ENCODE measurements at regions not wholly inside any gene's neighbourhood (a gene's known extent, or its start where the extent isn't known, plus 50 kb on each side); places are given as distances from the start of the nearest gene placed in this dataset.
"Not testable (repeated sequence)": the region's sequence is repeated elsewhere in the genome, so short reads cannot be mapped to it uniquely, and the experiment has no call there.

DNA sequence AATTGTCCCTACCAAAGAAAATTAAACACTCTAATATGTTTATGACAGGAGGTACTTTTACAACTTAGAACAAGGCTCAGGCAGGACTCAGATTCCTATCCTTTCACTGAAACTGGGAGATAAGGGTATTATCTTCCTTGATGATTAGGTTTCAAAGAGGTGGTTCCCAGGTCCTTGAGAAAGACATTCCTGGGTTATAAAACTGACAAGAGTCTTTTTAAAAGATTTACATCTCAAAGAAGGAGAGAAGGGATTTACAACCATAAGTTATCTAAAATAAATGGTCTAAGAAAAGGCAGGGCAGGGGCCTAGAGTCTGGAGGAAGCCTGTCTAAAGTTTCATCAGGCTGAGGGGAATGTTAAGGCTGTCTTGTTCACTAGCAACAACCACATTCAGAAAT lies 1492.5 kb downstream of the HACE1 start:
- DNase-seq, result peak; percentile 21 to 63
- peak overlapping the region; percentile 19 for H3K27ac ChIP-seq (ENCODE audit: low read length)

GRCh38 chr6:103356531-103356930 lies 1503.2 kb downstream of the HACE1 start:
- H3K4me1 ChIP-seq (ENCODE audit: control insufficient read depth, insufficient read depth, low read length), result no peaks in the 10 kb centered on the region
- no peak overlapping the region for H3K27ac ChIP-seq (ENCODE audit: low read length)
- DNase-seq, result no peak
- WGBS (ENCODE audit: insufficient coverage, low lambda C conversion rate), result no CpG with 5 or more reads among the region's 1 CpG
- no peaks in the 10 kb centered on the region for H3K27me3 ChIP-seq (ENCODE audit: control insufficient read depth, insufficient read depth, low read length)
- no peak overlapping the region for H3K4me3 ChIP-seq (ENCODE audit: low read length)
- no peaks in the 10 kb centered on the region for H3K9me3 ChIP-seq (ENCODE audit: control insufficient read depth, low read depth, low read length)
- H3K36me3 ChIP-seq (ENCODE audit: control insufficient read depth, insufficient read depth, low read length), result no peaks in the 10 kb centered on the region

More for the DNA sequence above, 1492.5 kb downstream of the HACE1 start:
- no peaks in the 10 kb centered on the region for H3K36me3 ChIP-seq (ENCODE audit: control insufficient read depth, insufficient read depth, low read length)
- H3K27me3 ChIP-seq (ENCODE audit: control insufficient read depth, insufficient read depth, low read length), result no peaks in the 10 kb centered on the region
- H3K4me1 ChIP-seq (ENCODE audit: control insufficient read depth, insufficient read depth, low read length), result peaks cover 6% of the 10 kb centered on the region
- no peaks in the 10 kb centered on the region for H3K9me3 ChIP-seq (ENCODE audit: control insufficient read depth, low read depth, low read length)
- no peak overlapping the region for H3K4me3 ChIP-seq (ENCODE audit: low read length)

- 34% methylated on average over 2 of the region's 2 CpGs for WGBS (ENCODE audit: insufficient coverage, low lambda C conversion rate)
- H3K27me3 ChIP-seq (ENCODE audit: control insufficient read depth, insufficient read depth, low read length), result no peaks in the 10 kb centered on the region
- no peaks in the 10 kb centered on the region for H3K36me3 ChIP-seq (ENCODE audit: control insufficient read depth, insufficient read depth, low read length)
- H3K27ac ChIP-seq (ENCODE audit: low read length), result peak overlapping the region; percentile 23
- no peaks in the 10 kb centered on the region for H3K4me1 ChIP-seq (ENCODE audit: control insufficient read depth, insufficient read depth, low read length)
- no peaks in the 10 kb centered on the region for H3K9me3 ChIP-seq (ENCODE audit: control insufficient read depth, low read depth, low read length)
- H3K4me3 ChIP-seq (ENCODE audit: low read length), result no peak overlapping the region
- peak; percentile 16 to 73 for DNase-seq
These were observed 1515.1 kb downstream of the HACE1 start for GRCh38 chr6:103344554-103345163.

GRCh38 chr6:103335412-103335811 lies 1524.3 kb downstream of the HACE1 start:
- no peak overlapping the region for H3K27ac ChIP-seq (ENCODE audit: low read length)
- DNase-seq, result no peak
- H3K27me3 ChIP-seq (ENCODE audit: control insufficient read depth, insufficient read depth, low read length), result no peaks in the 10 kb centered on the region
- no CpG with 5 or more reads among the region's 2 CpGs for WGBS (ENCODE audit: insufficient coverage, low lambda C conversion rate)
- H3K4me1 ChIP-seq (ENCODE audit: control insufficient read depth, insufficient read depth, low read length), result no peaks in the 10 kb centered on the region
- H3K4me3 ChIP-seq (ENCODE audit: low read length), result no peak overlapping the region
- no peaks in the 10 kb centered on the region for H3K9me3 ChIP-seq (ENCODE audit: control insufficient read depth, low read depth, low read length)
- no peaks in the 10 kb centered on the region for H3K36me3 ChIP-seq (ENCODE audit: control insufficient read depth, insufficient read depth, low read length)

DNA sequence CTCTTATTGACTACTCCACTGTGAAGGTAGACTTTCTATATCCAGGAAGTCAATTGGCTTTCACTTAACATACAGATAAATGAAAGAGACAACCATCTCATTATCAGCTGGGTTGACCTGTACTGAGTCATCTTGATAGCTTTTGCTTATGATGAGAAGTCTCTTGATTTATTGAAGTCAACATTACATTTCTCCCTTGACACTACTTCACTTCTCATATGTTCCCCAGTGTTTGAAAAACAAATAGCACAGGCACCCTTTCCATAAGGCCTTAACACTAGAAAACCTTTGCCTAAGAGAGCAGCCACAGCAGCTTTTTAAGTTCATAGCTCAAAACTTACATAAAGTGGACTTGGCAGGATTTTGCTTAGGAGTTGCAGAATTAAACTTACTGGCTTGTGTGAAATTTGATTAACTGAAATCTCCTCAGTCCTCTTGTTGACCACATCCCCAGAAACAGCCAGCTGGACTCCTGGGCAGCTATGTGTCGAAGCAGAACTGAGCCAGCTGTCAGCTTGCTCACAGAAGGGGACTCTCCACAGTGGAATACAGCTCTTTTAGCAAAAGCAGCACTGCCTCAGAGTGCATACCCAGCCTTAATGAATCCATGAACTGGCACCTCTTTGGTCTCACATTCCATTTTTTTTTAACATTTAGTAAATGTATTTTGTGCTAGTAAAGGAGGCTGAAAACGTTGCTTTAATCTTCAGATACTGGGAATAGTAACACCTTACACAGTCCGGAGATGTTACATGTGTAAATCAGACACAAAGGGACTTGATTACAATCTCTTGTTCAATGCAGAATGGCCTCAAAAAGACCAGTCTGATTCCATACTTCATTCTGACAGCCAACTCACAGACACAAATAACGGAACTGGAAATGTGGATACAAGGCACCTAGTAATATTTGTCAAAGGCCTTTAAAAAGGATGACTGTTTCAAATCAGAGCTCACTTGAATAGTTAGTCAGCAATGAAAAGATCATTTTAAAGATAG lies 1532.7 kb downstream of the HACE1 start:
- H3K27me3 ChIP-seq (ENCODE audit: control insufficient read depth, insufficient read depth, low read length), result no peaks in the 10 kb centered on the region
- no peaks in the 10 kb centered on the region for H3K9me3 ChIP-seq (ENCODE audit: control insufficient read depth, low read depth, low read length)
- WGBS (ENCODE audit: insufficient coverage, low lambda C conversion rate), result 40% methylated on average over 1 of the region's 4 CpGs
- no peaks in the 10 kb centered on the region for H3K4me1 ChIP-seq (ENCODE audit: control insufficient read depth, insufficient read depth, low read length)
- no peak for DNase-seq
- H3K4me3 ChIP-seq (ENCODE audit: low read length), result no peak overlapping the region
- no peaks in the 10 kb centered on the region for H3K36me3 ChIP-seq (ENCODE audit: control insufficient read depth, insufficient read depth, low read length)
- H3K27ac ChIP-seq (ENCODE audit: low read length), result no peak overlapping the region

DNA sequence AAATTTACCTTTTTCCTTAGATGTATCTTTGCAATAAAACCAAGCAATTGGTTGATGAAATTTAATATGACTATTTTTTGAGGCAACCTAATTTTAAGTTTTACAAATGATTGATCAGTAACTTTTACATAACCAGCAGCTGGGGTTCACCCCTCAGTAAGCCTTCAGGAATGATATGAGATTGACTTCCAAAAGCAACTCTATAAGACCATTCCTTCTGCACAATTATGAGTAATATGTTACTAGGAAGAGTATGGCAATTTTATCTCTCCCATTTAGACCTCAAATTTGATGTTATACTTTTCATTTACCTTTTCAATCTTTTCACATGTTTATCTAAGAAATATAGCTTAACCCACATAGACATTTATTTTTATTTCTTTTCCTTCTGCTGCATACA lies 1546.3 kb downstream of the HACE1 start:
- H3K27me3 ChIP-seq (ENCODE audit: control insufficient read depth, insufficient read depth, low read length), result no peaks in the 10 kb centered on the region
- H3K9me3 ChIP-seq (ENCODE audit: control insufficient read depth, low read depth, low read length), result no peaks in the 10 kb centered on the region
- no peak overlapping the region for H3K27ac ChIP-seq (ENCODE audit: low read length)
- no peaks in the 10 kb centered on the region for H3K36me3 ChIP-seq (ENCODE audit: control insufficient read depth, insufficient read depth, low read length)
- H3K4me1 ChIP-seq (ENCODE audit: control insufficient read depth, insufficient read depth, low read length), result no peaks in the 10 kb centered on the region
- H3K4me3 ChIP-seq (ENCODE audit: low read length), result no peak overlapping the region
- DNase-seq, result no peak

- not testable (repeated sequence) for H3K27me3 ChIP-seq (ENCODE audit: control insufficient read depth, insufficient read depth, low read length); H3K36me3 ChIP-seq (ENCODE audit: control insufficient read depth, insufficient read depth, low read length); H3K27ac ChIP-seq (ENCODE audit: low read length); H3K4me3 ChIP-seq (ENCODE audit: low read length); H3K9me3 ChIP-seq (ENCODE audit: control insufficient read depth, low read depth, low read length); H3K4me1 ChIP-seq (ENCODE audit: control insufficient read depth, insufficient read depth, low read length); DNase-seq
- WGBS (ENCODE audit: insufficient coverage, low lambda C conversion rate), result no CpG with 5 or more reads among the region's 35 CpGs
These were observed 1565.3 kb downstream of the HACE1 start for GRCh38 chr6:103294376-103294775.

- Histone ChIP-seq H3K36me3 (ENCODE audit: control insufficient read depth, insufficient read depth, low read length) (no peaks in the 10 kb centered on the region), H3K27me3 (ENCODE audit: control insufficient read depth, insufficient read depth, low read length) (no peaks in the 10 kb centered on the region), H3K9me3 (ENCODE audit: control insufficient read depth, low read depth, low read length) (no peaks in the 10 kb centered on the region), H3K27ac (ENCODE audit: low read length) (no peak overlapping the region), H3K4me3 (ENCODE audit: low read length) (no peak overlapping the region), H3K4me1 (ENCODE audit: control insufficient read depth, insufficient read depth, low read length) (no peaks in the 10 kb centered on the region)
- no peak for DNase-seq
- WGBS (ENCODE audit: insufficient coverage, low lambda C conversion rate), result 13% methylated on average over 2 of the region's 2 CpGs
These were observed 1574.9 kb downstream of the HACE1 start for GRCh38 chr6:103284835-103285234.

DNA sequence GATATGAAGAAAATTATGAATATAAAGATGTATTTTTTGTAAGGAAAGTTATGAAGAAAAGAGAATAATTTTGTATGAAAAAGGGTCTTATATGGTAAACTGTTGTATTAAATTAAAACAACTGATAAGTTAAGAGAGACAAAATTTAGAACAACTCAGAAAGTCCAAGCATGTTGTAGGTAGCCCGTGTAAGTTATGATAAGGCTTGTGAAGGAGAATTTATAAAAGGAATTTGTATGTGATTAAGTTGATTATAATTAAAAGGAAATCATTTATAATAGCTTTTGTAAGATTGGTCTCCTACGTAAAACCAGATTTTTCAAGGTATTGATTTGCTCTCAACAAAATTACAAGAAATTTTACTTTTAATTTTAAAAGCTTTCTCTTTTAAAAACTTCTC lies 1579.3 kb downstream of the HACE1 start:
- no peak overlapping the region for H3K4me3 ChIP-seq (ENCODE audit: low read length)
- H3K27me3 ChIP-seq (ENCODE audit: control insufficient read depth, insufficient read depth, low read length), result no peaks in the 10 kb centered on the region
- no peaks in the 10 kb centered on the region for H3K36me3 ChIP-seq (ENCODE audit: control insufficient read depth, insufficient read depth, low read length)
- H3K27ac ChIP-seq (ENCODE audit: low read length), result no peak overlapping the region
- no peak for DNase-seq
- no peaks in the 10 kb centered on the region for H3K4me1 ChIP-seq (ENCODE audit: control insufficient read depth, insufficient read depth, low read length)
- WGBS (ENCODE audit: insufficient coverage, low lambda C conversion rate), result 100% methylated on average over 2 of the region's 2 CpGs
- H3K9me3 ChIP-seq (ENCODE audit: control insufficient read depth, low read depth, low read length), result no peaks in the 10 kb centered on the region

- Histone ChIP-seq H3K27me3 (ENCODE audit: control insufficient read depth, insufficient read depth, low read length) (no peaks in the 10 kb centered on the region), H3K36me3 (ENCODE audit: control insufficient read depth, insufficient read depth, low read length) (no peaks in the 10 kb centered on the region), H3K4me1 (ENCODE audit: control insufficient read depth, insufficient read depth, low read length) (no peaks in the 10 kb centered on the region), H3K27ac (ENCODE audit: low read length) (no peak overlapping the region), H3K9me3 (ENCODE audit: control insufficient read depth, low read depth, low read length) (no peaks in the 10 kb centered on the region), H3K4me3 (ENCODE audit: low read length) (no peak overlapping the region)
- no peak for DNase-seq
- WGBS (ENCODE audit: insufficient coverage, low lambda C conversion rate), result no CpG with 5 or more reads among the region's 1 CpG
These were observed 1581.8 kb downstream of the HACE1 start for GRCh38 chr6:103277936-103278335.

All from large intestine (tissue), 3 donors.